SK-N-SH treated with all-trans-retinoic acid at 6 μM for 48 hours (cell line): ENCODE measurements at regions not wholly inside any gene's neighbourhood (a gene's known extent, or its start where the extent isn't known, plus 50 kb on each side); places are given as distances from the start of the nearest gene placed in this dataset.

ENCODE experiments used
- ARNTL ChIP-seq: fragments of 450-650 bp; formaldehyde crosslinking; IDR thresholded peaks from 2 replicates; pipeline ENCODE4 v1.5.0; 2020; ENCODE audit warnings: low read depth, mild to moderate bottlenecking, moderate library complexity, borderline replicate concordance
- BACH2 ChIP-seq: fragments of 250-450 bp; sonication (Bioruptor Pico); IDR thresholded peaks from 2 replicates; pipeline ENCODE4 v1.9.0; 2021; ENCODE audit warnings: mild to moderate bottlenecking, borderline replicate concordance
- GLIS3 ChIP-seq: fragments of 250-450 bp; sonication (Bioruptor Pico); IDR thresholded peaks from 2 replicates; pipeline ENCODE4 v1.5.0; 2020; ENCODE audit warnings: mild to moderate bottlenecking, moderate library complexity
- RARB ChIP-seq: fragments of 250-450 bp; sonication (Bioruptor Pico); IDR thresholded peaks from 2 replicates; pipeline ENCODE4 v1.8.0; 2021; ENCODE audit warnings: mild to moderate bottlenecking, moderate library complexity
- TOX ChIP-seq: fragments of 250-450 bp; sonication (Bioruptor Pico); IDR thresholded peaks from 2 replicates; pipeline ENCODE4 v1.8.0; 2021; ENCODE audit warnings: mild to moderate bottlenecking, moderate library complexity, borderline replicate concordance
- ZFP3 ChIP-seq: fragments of 250-450 bp; sonication (Bioruptor Pico); IDR thresholded peaks from 2 replicates; pipeline ENCODE4 v1.5.0; 2020; ENCODE audit warnings: mild to moderate bottlenecking, moderate library complexity

DNA sequence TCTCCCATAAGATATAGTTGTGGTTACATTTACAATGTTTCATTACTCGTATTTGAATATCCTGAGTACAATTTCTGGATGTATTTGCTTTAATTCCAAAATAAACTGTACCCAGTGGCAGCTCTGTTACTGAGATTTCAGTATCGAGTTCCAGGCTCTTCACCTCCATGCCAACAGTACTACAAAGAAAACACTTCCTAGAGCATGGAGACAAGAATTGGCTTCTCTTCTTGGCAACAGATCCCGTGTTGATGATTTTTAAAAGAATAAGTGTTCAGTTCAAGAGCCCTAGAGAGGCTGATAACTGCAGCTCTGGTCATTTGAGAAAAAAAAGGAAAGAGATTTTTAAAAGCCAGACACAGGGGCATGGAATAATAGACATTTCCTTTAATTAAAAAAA, 302.8 kb downstream of the EFNB2 start:
- TF ChIP-seq BACH2 (CRISPR knock-in tag) = no peak
- TF ChIP-seq ARNTL (CRISPR knock-in tag) = no peak
- TF ChIP-seq TOX (CRISPR knock-in tag) = no peak
- no peak for TF ChIP-seq ZFP3 (CRISPR knock-in tag)
- no peak for TF ChIP-seq GLIS3 (CRISPR knock-in tag)
- TF ChIP-seq RARB = no peak
